Neural cell (in vitro differentiated cells): ENCODE measurements at regions not wholly inside any gene's neighbourhood (a gene's known extent, or its start where the extent isn't known, plus 50 kb on each side); places are given as distances from the start of the nearest gene placed in this dataset.

ENCODE experiments used
- H2AFZ ChIP-seq: fragments of 200-600, 300-800 bp; sonication (generic), shearing (Covaris generic); 2 replicates; pipeline ENCODE4 v1.6.0; 2014; ENCODE audit warnings: low read depth, mild to moderate bottlenecking, antibody characterized with exemption, low read length, moderate library complexity
- H3F3A ChIP-seq: fragments of 200-600 bp; shearing (Covaris generic); 2 replicates; pipeline ENCODE4 v1.6.1; 2016; ENCODE audit warnings: mild to moderate bottlenecking, moderate library complexity, mixed read lengths, antibody characterized with exemption, low read length; ENCODE audit not compliant: insufficient read depth, poor library complexity, severe bottlenecking
- H3K27ac ChIP-seq: fragments of 200-600, 300-800 bp; sonication (generic), shearing (Covaris generic); 2 replicates; pipeline ENCODE4 v1.5.1; 2014; ENCODE audit warnings: mild to moderate bottlenecking, low read length, moderate library complexity
- H3K27me3 ChIP-seq: fragments of 300-800, 200-600 bp; sonication (generic), shearing (Covaris generic); 2 replicates; pipeline ENCODE4 v1.6.0; 2014; ENCODE audit warnings: mild to moderate bottlenecking, low read depth, low read length, moderate library complexity; ENCODE audit not compliant: insufficient read depth
- H3K36me3 ChIP-seq: fragments of 300-800, 200-600 bp; sonication (generic), shearing (Covaris generic); 2 replicates; pipeline ENCODE4 v1.5.1; 2014; ENCODE audit warnings: mild to moderate bottlenecking, antibody characterized with exemption, low read length, moderate library complexity; ENCODE audit not compliant: insufficient read depth
- H3K4me2 ChIP-seq: fragments of 300-800, 200-600 bp; sonication (generic), shearing (Covaris generic); 2 replicates; pipeline ENCODE4 v1.6.0; 2014; ENCODE audit warnings: mild to moderate bottlenecking, low read length
- H3K4me3 ChIP-seq: fragments of 300-800, 200-600 bp; sonication (generic), shearing (Covaris generic); 2 replicates; pipeline ENCODE4 v1.5.1; 2014; ENCODE audit warnings: mild to moderate bottlenecking, low read length, moderate library complexity
- H3K79me2 ChIP-seq: fragments of 200-600 bp; shearing (Covaris generic); replicated peaks from 2 replicates; pipeline ENCODE4 v1.6.0; 2014; ENCODE audit warnings: mild to moderate bottlenecking, low read length, moderate library complexity; ENCODE audit not compliant: insufficient read depth
- H3K9ac ChIP-seq: fragments of 300-800, 200-600 bp; sonication (generic), shearing (Covaris generic); 2 replicates; pipeline ENCODE4 v1.6.1; 2016; ENCODE audit warnings: mild to moderate bottlenecking, low read length, mixed read lengths
- H3K9me2 ChIP-seq: fragments of 200-600 bp; shearing (Covaris generic); 2 replicates; pipeline ENCODE4 v1.6.1; 2016; ENCODE audit warnings: mild to moderate bottlenecking, low read length, mixed read lengths; ENCODE audit not compliant: insufficient read depth
- H3K9me3 ChIP-seq: fragments of 200-600, 300-800 bp; sonication (generic), shearing (Covaris generic); 2 replicates; pipeline ENCODE4 v1.6.1; 2016; ENCODE audit warnings: mild to moderate bottlenecking, mixed run types, low read length, moderate library complexity, mixed read lengths
- H4K20me1 ChIP-seq: fragments of 200-600 bp; shearing (Covaris generic); 2 replicates; pipeline ENCODE4 v1.6.1; 2016; ENCODE audit warnings: mild to moderate bottlenecking, mixed run types; ENCODE audit not compliant: insufficient read depth
- EP300 ChIP-seq: fragments of 450-650 bp; conservative IDR thresholded peaks from 2 replicates; pipeline ENCODE4 v1.6.1; 2014; ENCODE audit warnings: antibody characterized with exemption, mild to moderate bottlenecking, moderate library complexity; ENCODE audit not compliant: poor library complexity, severe bottlenecking
- EZH2 ChIP-seq: fragments of 200-600, 300-800 bp; shearing (Covaris generic), sonication (generic); IDR thresholded peaks from 2 replicates; pipeline ENCODE4 v1.6.1; 2014; ENCODE audit warnings: antibody characterized with exemption, low read length, borderline replicate concordance, mild to moderate bottlenecking; ENCODE audit not compliant: insufficient read depth, poor library complexity, severe bottlenecking
- MXI1 ChIP-seq: fragments of 450-650 bp; conservative IDR thresholded peaks from 2 replicates; pipeline ENCODE4 v1.6.1; 2014; ENCODE audit warnings: antibody characterized with exemption, mild to moderate bottlenecking; ENCODE audit not compliant: poor library complexity, severe bottlenecking
- POLR2AphosphoS5 ChIP-seq: IDR thresholded peaks from 2 replicates; pipeline ENCODE4 v1.6.1; 2012
- RAD21 ChIP-seq: fragments of 450-650 bp; conservative IDR thresholded peaks from 2 replicates; pipeline ENCODE4 v1.6.1; 2014; ENCODE audit warnings: antibody characterized with exemption, mild to moderate bottlenecking, moderate library complexity
- SMC3 ChIP-seq: fragments of 450-650 bp; conservative IDR thresholded peaks from 2 replicates; pipeline ENCODE4 v1.6.1; 2014; ENCODE audit warnings: antibody characterized with exemption, mild to moderate bottlenecking, moderate library complexity; ENCODE audit not compliant: poor library complexity
- TAF1 ChIP-seq: IDR thresholded peaks from 2 replicates; pipeline ENCODE4 v1.6.1; 2012; ENCODE audit warnings: low read depth
- TF ChIP-seq, protein P1 (sequence below): fragments of 450-650 bp; IDR thresholded peaks from 2 replicates; pipeline ENCODE4 v1.5.1; 2014; ENCODE audit warnings: antibody characterized with exemption, mild to moderate bottlenecking, moderate library complexity; ENCODE audit not compliant: poor library complexity, severe bottlenecking
- TF ChIP-seq, protein P2 (sequence below): IDR thresholded peaks from 2 replicates; pipeline ENCODE4 v1.6.1; 2012; ENCODE audit warnings: borderline replicate concordance

DNA sequence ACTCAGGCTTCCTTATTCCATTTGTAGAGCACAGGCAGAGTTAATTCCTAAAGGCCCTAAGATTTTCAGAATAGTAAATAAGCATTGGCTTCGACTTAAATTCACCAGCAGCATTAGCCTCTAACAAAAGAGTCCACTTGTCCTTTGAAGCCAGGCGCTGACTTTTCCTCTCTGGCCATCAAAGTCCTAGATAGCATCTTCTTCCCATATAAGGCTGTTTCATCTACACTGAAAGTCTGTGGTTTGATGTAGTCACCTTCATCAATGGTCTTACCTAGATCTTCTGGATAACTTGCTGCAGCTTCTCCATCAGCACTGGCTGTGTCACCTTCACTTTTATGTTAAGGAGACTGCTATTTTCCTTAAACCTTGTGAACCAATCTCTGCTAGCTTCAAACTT, 118.3 kb upstream of the SOX6 start:
- H3F3A ChIP-seq: no peaks in the 10 kb centered on the region
- H4K20me1 ChIP-seq: no peaks in the 10 kb centered on the region
- no peak overlapping the region for H3K4me2 ChIP-seq
- H3K9me3 ChIP-seq: no peaks in the 10 kb centered on the region
- H2AFZ ChIP-seq: no peak overlapping the region
- no peak overlapping the region for H3K9ac ChIP-seq
- no peak overlapping the region for H3K27ac ChIP-seq
- TF ChIP-seq, protein P1, sequence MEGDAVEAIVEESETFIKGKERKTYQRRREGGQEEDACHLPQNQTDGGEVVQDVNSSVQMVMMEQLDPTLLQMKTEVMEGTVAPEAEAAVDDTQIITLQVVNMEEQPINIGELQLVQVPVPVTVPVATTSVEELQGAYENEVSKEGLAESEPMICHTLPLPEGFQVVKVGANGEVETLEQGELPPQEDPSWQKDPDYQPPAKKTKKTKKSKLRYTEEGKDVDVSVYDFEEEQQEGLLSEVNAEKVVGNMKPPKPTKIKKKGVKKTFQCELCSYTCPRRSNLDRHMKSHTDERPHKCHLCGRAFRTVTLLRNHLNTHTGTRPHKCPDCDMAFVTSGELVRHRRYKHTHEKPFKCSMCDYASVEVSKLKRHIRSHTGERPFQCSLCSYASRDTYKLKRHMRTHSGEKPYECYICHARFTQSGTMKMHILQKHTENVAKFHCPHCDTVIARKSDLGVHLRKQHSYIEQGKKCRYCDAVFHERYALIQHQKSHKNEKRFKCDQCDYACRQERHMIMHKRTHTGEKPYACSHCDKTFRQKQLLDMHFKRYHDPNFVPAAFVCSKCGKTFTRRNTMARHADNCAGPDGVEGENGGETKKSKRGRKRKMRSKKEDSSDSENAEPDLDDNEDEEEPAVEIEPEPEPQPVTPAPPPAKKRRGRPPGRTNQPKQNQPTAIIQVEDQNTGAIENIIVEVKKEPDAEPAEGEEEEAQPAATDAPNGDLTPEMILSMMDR: no peak
- no peak for TF ChIP-seq EZH2
- TF ChIP-seq TAF1: no peak
- TF ChIP-seq EP300: no peak
- no peak for TF ChIP-seq POLR2AphosphoS5
- no peak for TF ChIP-seq RAD21
- H3K79me2 ChIP-seq: peaks cover 7% of the 10 kb centered on the region
- H3K36me3 ChIP-seq: no peaks in the 10 kb centered on the region
- no peaks in the 10 kb centered on the region for H3K9me2 ChIP-seq
- H3K4me3 ChIP-seq: no peak overlapping the region
- no peaks in the 10 kb centered on the region for H3K27me3 ChIP-seq

DNA sequence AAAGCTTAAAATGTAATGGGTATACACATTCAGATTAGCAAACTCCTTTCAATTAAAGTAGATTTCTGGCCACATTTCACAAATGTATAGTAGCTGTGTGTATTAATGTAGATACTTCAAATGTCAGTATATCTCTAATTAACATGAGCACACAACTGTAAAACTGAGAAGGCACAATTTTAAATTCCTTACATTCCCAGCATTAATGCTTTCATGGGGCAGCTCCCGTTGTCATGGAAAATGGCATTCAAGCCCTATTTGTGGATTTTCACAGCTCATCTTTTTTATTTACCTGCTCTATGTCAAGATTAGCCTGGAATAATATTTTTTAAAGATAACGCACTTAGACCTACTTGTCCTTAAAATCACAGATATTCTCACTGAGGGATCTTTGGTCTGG, 113.6 kb upstream of the SOX6 start:
- no peaks in the 10 kb centered on the region for H3K79me2 ChIP-seq
- H3K4me2 ChIP-seq: no peak overlapping the region
- no peaks in the 10 kb centered on the region for H3K36me3 ChIP-seq
- H3K4me3 ChIP-seq: no peak overlapping the region
- H3K9ac ChIP-seq: no peak overlapping the region
- H2AFZ ChIP-seq: no peak overlapping the region
- H3K27me3 ChIP-seq: no peaks in the 10 kb centered on the region
- H3K9me2 ChIP-seq: no peaks in the 10 kb centered on the region
- H3F3A ChIP-seq: no peaks in the 10 kb centered on the region
- H4K20me1 ChIP-seq: no peaks in the 10 kb centered on the region
- H3K27ac ChIP-seq: no peak overlapping the region
- no peaks in the 10 kb centered on the region for H3K9me3 ChIP-seq
- TF ChIP-seq SMC3 (no peak), EP300 (no peak), MXI1 (no peak), RAD21 (no peak), POLR2AphosphoS5 (no peak), TAF1 (no peak)
- TF ChIP-seq, protein P1: no peak
- TF ChIP-seq, protein P2, sequence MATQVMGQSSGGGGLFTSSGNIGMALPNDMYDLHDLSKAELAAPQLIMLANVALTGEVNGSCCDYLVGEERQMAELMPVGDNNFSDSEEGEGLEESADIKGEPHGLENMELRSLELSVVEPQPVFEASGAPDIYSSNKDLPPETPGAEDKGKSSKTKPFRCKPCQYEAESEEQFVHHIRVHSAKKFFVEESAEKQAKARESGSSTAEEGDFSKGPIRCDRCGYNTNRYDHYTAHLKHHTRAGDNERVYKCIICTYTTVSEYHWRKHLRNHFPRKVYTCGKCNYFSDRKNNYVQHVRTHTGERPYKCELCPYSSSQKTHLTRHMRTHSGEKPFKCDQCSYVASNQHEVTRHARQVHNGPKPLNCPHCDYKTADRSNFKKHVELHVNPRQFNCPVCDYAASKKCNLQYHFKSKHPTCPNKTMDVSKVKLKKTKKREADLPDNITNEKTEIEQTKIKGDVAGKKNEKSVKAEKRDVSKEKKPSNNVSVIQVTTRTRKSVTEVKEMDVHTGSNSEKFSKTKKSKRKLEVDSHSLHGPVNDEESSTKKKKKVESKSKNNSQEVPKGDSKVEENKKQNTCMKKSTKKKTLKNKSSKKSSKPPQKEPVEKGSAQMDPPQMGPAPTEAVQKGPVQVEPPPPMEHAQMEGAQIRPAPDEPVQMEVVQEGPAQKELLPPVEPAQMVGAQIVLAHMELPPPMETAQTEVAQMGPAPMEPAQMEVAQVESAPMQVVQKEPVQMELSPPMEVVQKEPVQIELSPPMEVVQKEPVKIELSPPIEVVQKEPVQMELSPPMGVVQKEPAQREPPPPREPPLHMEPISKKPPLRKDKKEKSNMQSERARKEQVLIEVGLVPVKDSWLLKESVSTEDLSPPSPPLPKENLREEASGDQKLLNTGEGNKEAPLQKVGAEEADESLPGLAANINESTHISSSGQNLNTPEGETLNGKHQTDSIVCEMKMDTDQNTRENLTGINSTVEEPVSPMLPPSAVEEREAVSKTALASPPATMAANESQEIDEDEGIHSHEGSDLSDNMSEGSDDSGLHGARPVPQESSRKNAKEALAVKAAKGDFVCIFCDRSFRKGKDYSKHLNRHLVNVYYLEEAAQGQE: no peak
